HepG2 (cell line): ENCODE measurements at regions not wholly inside any gene's neighbourhood (a gene's known extent, or its start where the extent isn't known, plus 50 kb on each side); places are given as distances from the start of the nearest gene placed in this dataset.

Experiments
- CTCF ChIP-seq: sonication (generic); formaldehyde crosslinking; IDR thresholded peaks from 2 replicates; pipeline ENCODE4 v1.5.0; 2020; ENCODE audit warnings: mild to moderate bottlenecking, missing genetic modification reagents, moderate library complexity
- FUBP1 ChIP-seq: sonication (generic); formaldehyde crosslinking; IDR thresholded peaks from 2 replicates; pipeline ENCODE4 v1.5.1; 2020; ENCODE audit warnings: missing genetic modification reagents, mild to moderate bottlenecking, borderline replicate concordance
- MXI1 ChIP-seq: IDR thresholded peaks from 3 replicates; pipeline ENCODE4 v1.6.1; 2012; ENCODE audit warnings: low read depth, low read length, inconsistent platforms, borderline replicate concordance
- ZNF512 ChIP-seq: sonication (generic); formaldehyde crosslinking; IDR thresholded peaks from 2 replicates; pipeline ENCODE4 v1.4.0; 2020; ENCODE audit warnings: mild to moderate bottlenecking, missing genetic modification reagents
- ZNF513 ChIP-seq: sonication (generic); formaldehyde crosslinking; conservative IDR thresholded peaks from 2 replicates; pipeline ENCODE4 v1.5.0; 2020; ENCODE audit warnings: missing genetic modification reagents
- ZNF558 ChIP-seq: sonication (generic); formaldehyde crosslinking; IDR thresholded peaks from 2 replicates; pipeline ENCODE4 v1.9.0; 2022; ENCODE audit warnings: mild to moderate bottlenecking, missing genetic modification reagents, borderline replicate concordance

- TF ChIP-seq ZNF558 (CRISPR knock-in tag) = no peak
- no peak for TF ChIP-seq MXI1
- TF ChIP-seq ZNF513 (CRISPR knock-in tag) = no peak
- TF ChIP-seq CTCF = no peak
- TF ChIP-seq FUBP1 (CRISPR knock-in tag) = no peak
- no peak for TF ChIP-seq ZNF512 (CRISPR knock-in tag)
These were observed 86.6 kb downstream of the CHRD start for GRCh38 chr3:184466413-184466960.
